ENCODE measurements at regions not wholly inside any gene's neighbourhood (a gene's known extent, or its start where the extent isn't known, plus 50 kb on each side); places are given as distances from the start of the nearest gene placed in this dataset.

DNA sequence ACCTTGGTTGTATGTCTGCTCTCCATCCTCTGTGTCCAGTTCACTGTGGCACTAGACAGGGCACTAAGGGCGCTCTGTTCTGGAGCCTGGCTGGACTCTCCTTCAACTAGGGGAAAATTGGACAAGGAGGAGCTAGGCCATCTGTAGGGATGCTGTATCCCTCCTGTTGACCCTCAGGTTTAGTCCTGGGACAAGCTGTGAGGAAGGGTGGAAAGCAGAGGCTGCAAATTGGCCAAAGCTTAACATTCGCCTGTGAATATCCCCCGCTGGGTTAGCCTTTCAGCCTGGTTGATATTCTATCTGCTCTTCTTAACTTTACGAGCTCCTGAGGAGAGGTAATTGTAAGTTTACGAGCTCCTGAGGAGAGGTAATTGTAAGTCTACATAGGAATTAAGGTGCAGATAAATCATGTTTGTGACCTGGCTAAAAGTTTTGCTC lies 64.4 kb upstream of the ENPEP start:
- H3K27ac Mint-ChIP-seq = peak overlapping the region; percentile 74
- peak overlapping the region; percentile 56 for H3K4me3 ChIP-seq
- no peaks in the 10 kb centered on the region for H4K20me1 ChIP-seq (replicated peaks; ENCODE audit: insufficient read depth)
- H3K27me3 Mint-ChIP-seq (ENCODE audit: insufficient read depth, low read depth, poor library complexity) = peaks cover 36% of the 10 kb centered on the region
- peak overlapping the region; percentile 82; the same call in 1 of the 2 replicates for H3K27ac ChIP-seq (ENCODE audit: low read depth)
- peaks cover 7% of the 10 kb centered on the region; the same call in 1 of the 2 replicates for H3K36me3 ChIP-seq (ENCODE audit: insufficient read depth)
- no peaks in the 10 kb centered on the region for H3K9me2 ChIP-seq (ENCODE audit: insufficient read depth)
- peaks cover 28% of the 10 kb centered on the region for H3K4me1 Mint-ChIP-seq
- no peaks in the 10 kb centered on the region for H3F3A ChIP-seq (replicated peaks; ENCODE audit: low read depth)
- peaks cover 20% of the 10 kb centered on the region; the same call in 2 of the 3 replicates for H3K36me3 Mint-ChIP-seq (ENCODE audit: low read depth)
- 0 out of 2 replicates have a peak overlapping the region, but pooled peaks have one; percentile 29 for H2AFZ ChIP-seq
- peaks cover 12% of the 10 kb centered on the region for H3K4me1 ChIP-seq (ENCODE audit: insufficient read depth)
- ATAC-seq (peak; percentile 97), DNase-seq (ENCODE audit: low spot score) (peak; percentile 83)
- no peaks in the 10 kb centered on the region for H3K79me2 ChIP-seq (replicated peaks; ENCODE audit: insufficient read depth)
- H3K4me2 ChIP-seq = peak overlapping the region; percentile 84
- H3K9me3 Mint-ChIP-seq = peaks cover 27% of the 10 kb centered on the region; the same call in 2 of the 3 replicates
- peak overlapping the region; percentile 79 for H3K4me3 Mint-ChIP-seq
- peaks cover 19% of the 10 kb centered on the region for H3K27me3 ChIP-seq (ENCODE audit: insufficient read depth)
- TF ChIP-seq EZH2phosphoT487 (IDR thresholded peaks at IDR 0.05; ENCODE audit: unreplicated experiment) (no peak), CREB1 (CRISPR knock-in tag; IDR thresholded peaks at IDR 0.05; ENCODE audit: low read depth) (0 out of 2 replicates have a peak, but pooled peaks have one; percentile 26), ZNF114 (CRISPR knock-in tag; IDR thresholded peaks at IDR 0.05) (0 out of 2 replicates have a peak, but pooled peaks have one; percentile 63), EZH2 (IDR thresholded peaks at IDR 0.05; ENCODE audit: low read depth, unreplicated experiment) (no peak), NANOG (IDR thresholded peaks at IDR 0.05; ENCODE audit: borderline replicate concordance) (peak; percentile 98)
- TF ChIP-seq, protein P1, sequence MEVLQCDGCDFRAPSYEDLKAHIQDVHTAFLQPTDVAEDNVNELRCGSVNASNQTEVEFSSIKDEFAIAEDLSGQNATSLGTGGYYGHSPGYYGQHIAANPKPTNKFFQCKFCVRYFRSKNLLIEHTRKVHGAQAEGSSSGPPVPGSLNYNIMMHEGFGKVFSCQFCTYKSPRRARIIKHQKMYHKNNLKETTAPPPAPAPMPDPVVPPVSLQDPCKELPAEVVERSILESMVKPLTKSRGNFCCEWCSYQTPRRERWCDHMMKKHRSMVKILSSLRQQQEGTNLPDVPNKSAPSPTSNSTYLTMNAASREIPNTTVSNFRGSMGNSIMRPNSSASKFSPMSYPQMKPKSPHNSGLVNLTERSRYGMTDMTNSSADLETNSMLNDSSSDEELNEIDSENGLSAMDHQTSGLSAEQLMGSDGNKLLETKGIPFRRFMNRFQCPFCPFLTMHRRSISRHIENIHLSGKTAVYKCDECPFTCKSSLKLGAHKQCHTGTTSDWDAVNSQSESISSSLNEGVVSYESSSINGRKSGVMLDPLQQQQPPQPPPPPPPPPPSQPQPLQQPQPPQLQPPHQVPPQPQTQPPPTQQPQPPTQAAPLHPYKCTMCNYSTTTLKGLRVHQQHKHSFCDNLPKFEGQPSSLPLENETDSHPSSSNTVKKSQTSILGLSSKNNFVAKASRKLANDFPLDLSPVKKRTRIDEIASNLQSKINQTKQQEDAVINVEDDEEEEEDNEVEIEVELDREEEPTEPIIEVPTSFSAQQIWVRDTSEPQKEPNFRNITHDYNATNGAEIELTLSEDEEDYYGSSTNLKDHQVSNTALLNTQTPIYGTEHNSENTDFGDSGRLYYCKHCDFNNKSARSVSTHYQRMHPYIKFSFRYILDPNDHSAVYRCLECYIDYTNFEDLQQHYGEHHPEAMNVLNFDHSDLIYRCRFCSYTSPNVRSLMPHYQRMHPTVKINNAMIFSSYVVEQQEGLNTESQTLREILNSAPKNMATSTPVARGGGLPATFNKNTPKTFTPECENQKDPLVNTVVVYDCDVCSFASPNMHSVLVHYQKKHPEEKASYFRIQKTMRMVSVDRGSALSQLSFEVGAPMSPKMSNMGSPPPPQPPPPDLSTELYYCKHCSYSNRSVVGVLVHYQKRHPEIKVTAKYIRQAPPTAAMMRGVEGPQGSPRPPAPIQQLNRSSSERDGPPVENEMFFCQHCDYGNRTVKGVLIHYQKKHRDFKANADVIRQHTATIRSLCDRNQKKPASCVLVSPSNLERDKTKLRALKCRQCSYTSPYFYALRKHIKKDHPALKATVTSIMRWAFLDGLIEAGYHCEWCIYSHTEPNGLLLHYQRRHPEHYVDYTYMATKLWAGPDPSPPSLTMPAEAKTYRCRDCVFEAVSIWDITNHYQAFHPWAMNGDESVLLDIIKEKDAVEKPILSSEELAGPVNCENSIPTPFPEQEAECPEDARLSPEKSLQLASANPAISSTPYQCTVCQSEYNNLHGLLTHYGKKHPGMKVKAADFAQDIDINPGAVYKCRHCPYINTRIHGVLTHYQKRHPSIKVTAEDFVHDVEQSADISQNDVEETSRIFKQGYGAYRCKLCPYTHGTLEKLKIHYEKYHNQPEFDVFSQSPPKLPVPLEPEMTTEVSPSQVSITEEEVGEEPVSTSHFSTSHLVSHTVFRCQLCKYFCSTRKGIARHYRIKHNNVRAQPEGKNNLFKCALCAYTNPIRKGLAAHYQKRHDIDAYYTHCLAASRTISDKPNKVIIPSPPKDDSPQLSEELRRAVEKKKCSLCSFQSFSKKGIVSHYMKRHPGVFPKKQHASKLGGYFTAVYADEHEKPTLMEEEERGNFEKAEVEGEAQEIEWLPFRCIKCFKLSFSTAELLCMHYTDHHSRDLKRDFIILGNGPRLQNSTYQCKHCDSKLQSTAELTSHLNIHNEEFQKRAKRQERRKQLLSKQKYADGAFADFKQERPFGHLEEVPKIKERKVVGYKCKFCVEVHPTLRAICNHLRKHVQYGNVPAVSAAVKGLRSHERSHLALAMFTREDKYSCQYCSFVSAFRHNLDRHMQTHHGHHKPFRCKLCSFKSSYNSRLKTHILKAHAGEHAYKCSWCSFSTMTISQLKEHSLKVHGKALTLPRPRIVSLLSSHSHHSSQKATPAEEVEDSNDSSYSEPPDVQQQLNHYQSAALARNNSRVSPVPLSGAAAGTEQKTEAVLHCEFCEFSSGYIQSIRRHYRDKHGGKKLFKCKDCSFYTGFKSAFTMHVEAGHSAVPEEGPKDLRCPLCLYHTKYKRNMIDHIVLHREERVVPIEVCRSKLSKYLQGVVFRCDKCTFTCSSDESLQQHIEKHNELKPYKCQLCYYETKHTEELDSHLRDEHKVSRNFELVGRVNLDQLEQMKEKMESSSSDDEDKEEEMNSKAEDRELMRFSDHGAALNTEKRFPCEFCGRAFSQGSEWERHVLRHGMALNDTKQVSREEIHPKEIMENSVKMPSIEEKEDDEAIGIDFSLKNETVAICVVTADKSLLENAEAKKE (CRISPR knock-in tag; IDR thresholded peaks at IDR 0.05) = peak; percentile 81
